ENCODE measurements at regions not wholly inside any gene's neighbourhood (a gene's known extent, or its start where the extent isn't known, plus 50 kb on each side); places are given as distances from the start of the nearest gene placed in this dataset.

- no peaks in the 10 kb centered on the region for H3K9me3 ChIP-seq (ENCODE audit: low read length)
- no peak overlapping the region for H3K27ac ChIP-seq (ENCODE audit: low read depth, low read length)
- no peak for DNase-seq
- no peaks in the 10 kb centered on the region for H3K4me1 ChIP-seq (ENCODE audit: insufficient read depth, low read length)
- Mint-ChIP-seq H3K27me3 (no peaks in the 10 kb centered on the region), H3K36me3 (no peaks in the 10 kb centered on the region), H3K27ac (no peak overlapping the region), H3K4me3 (no peak overlapping the region), H3K9me3 (peaks cover 0 to 8% (median 2%) of the 10 kb centered on the region in 5 donors), H3K4me1 (no peaks in the 10 kb centered on the region)
- ChIA-PET CTCF (no interaction called here), POLR2A (no interaction called here)
- H3K36me3 ChIP-seq (ENCODE audit: insufficient read depth, low read length) = no peaks in the 10 kb centered on the region
- H3K4me3 ChIP-seq (ENCODE audit: low read length) = no peak overlapping the region
- no peaks in the 10 kb centered on the region for H3K27me3 ChIP-seq (ENCODE audit: insufficient read depth, low read length, poor library complexity, severe bottlenecking)
Observed at GRCh38 chr4:166432125-166432524, 559.1 kb downstream of the TLL1 start.

GRCh38 chr4:166432842-166433241 lies 559.8 kb downstream of the TLL1 start:
- no peak for DNase-seq
- Mint-ChIP-seq H3K27ac (no peak overlapping the region), H3K36me3 (no peaks in the 10 kb centered on the region), H3K4me1 (no peaks in the 10 kb centered on the region), H3K27me3 (no peaks in the 10 kb centered on the region), H3K4me3 (no peak overlapping the region), H3K9me3 (peaks cover 0 to 8% (median 2%) of the 10 kb centered on the region in 5 donors)
- no peaks in the 10 kb centered on the region for H3K9me3 ChIP-seq (ENCODE audit: low read length)
- ChIA-PET POLR2A (no interaction called here), CTCF (no interaction called here)
- H3K27ac ChIP-seq (ENCODE audit: low read depth, low read length) = no peak overlapping the region
- no peaks in the 10 kb centered on the region for H3K4me1 ChIP-seq (ENCODE audit: insufficient read depth, low read length)
- no peak overlapping the region for H3K4me3 ChIP-seq (ENCODE audit: low read length)
- no peaks in the 10 kb centered on the region for H3K36me3 ChIP-seq (ENCODE audit: insufficient read depth, low read length)
- H3K27me3 ChIP-seq (ENCODE audit: insufficient read depth, low read length, poor library complexity, severe bottlenecking) = no peaks in the 10 kb centered on the region

DNA sequence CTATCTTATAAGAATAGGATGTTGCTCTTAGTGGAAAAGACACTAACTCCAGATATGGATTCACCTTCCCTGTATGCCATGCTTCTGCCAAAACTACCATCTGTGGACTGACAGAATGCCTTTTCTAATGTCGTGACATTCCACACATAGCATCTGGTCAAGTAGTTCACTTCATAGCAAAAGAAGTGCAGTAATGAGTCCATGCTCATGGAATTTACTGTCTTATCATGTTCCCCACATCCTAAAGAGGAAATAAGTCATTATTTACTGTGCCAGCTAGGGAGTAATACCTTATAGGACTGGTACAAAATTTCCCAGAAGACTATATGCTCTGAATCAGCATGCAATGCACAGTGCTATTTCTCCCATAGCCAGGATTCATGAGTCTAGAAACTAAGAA lies 562.4 kb downstream of the TLL1 start:
- ChIA-PET CTCF (no interaction called here), POLR2A (no interaction called here)
- H3K36me3 Mint-ChIP-seq = no peaks in the 10 kb centered on the region
- no peak overlapping the region for H3K4me3 Mint-ChIP-seq
- no peak overlapping the region for H3K4me3 ChIP-seq (ENCODE audit: low read length)
- H3K36me3 ChIP-seq (ENCODE audit: insufficient read depth, low read length) = no peaks in the 10 kb centered on the region
- H3K9me3 ChIP-seq (ENCODE audit: low read length) = no peaks in the 10 kb centered on the region
- no peak overlapping the region for H3K27ac ChIP-seq (ENCODE audit: low read depth, low read length)
- no peaks in the 10 kb centered on the region for H3K27me3 Mint-ChIP-seq
- peaks cover 0 to 16% (median 5%) of the 10 kb centered on the region in 5 donors for H3K9me3 Mint-ChIP-seq
- DNase-seq = no peak
- no peaks in the 10 kb centered on the region for H3K27me3 ChIP-seq (ENCODE audit: insufficient read depth, low read length, poor library complexity, severe bottlenecking)
- H3K27ac Mint-ChIP-seq = no peak overlapping the region
- no peaks in the 10 kb centered on the region for H3K4me1 ChIP-seq (ENCODE audit: insufficient read depth, low read length)
- no peaks in the 10 kb centered on the region for H3K4me1 Mint-ChIP-seq

GRCh38 chr4:166458756-166459155 lies 585.7 kb downstream of the TLL1 start:
- Histone ChIP-seq H3K27ac (ENCODE audit: low read depth, low read length) (no peak overlapping the region), H3K9me3 (ENCODE audit: low read length) (no peaks in the 10 kb centered on the region), H3K4me1 (ENCODE audit: insufficient read depth, low read length) (no peaks in the 10 kb centered on the region), H3K4me3 (ENCODE audit: low read length) (no peak overlapping the region), H3K27me3 (ENCODE audit: insufficient read depth, low read length, poor library complexity, severe bottlenecking) (no peaks in the 10 kb centered on the region), H3K36me3 (ENCODE audit: insufficient read depth, low read length) (no peaks in the 10 kb centered on the region)
- no peaks in the 10 kb centered on the region for H3K27me3 Mint-ChIP-seq
- no peak for DNase-seq
- H3K27ac Mint-ChIP-seq = no peak overlapping the region
- no peaks in the 10 kb centered on the region for H3K36me3 Mint-ChIP-seq
- CTCF ChIA-PET = no interaction called here
- peaks cover 3 to 13% (median 12%) of the 10 kb centered on the region in 5 donors for H3K9me3 Mint-ChIP-seq
- H3K4me3 Mint-ChIP-seq = no peak overlapping the region
- POLR2A ChIA-PET = no interaction called here
- no peaks in the 10 kb centered on the region for H3K4me1 Mint-ChIP-seq

DNA sequence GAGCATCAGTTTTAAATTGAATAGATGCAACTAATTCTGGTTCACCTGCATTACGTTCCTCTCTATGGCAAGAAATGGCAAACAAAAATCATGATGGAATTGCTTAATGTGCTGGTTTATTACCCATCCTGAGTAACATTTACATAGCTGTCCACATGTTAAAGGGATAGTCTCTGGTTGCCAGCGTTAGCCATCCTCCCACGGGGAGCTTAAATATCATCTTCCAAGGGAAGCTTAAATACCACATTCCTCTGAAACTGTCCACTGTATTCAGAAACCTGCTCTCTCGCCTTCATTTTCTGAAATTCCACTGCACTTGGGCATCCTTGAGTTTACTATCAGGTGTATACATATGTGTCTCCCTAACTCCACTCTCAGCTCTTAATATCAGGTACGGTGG lies 586.6 kb downstream of the TLL1 start:
- Histone ChIP-seq H3K36me3 (ENCODE audit: insufficient read depth, low read length) (no peaks in the 10 kb centered on the region), H3K9me3 (ENCODE audit: low read length) (no peaks in the 10 kb centered on the region), H3K4me1 (ENCODE audit: insufficient read depth, low read length) (no peaks in the 10 kb centered on the region), H3K27ac (ENCODE audit: low read depth, low read length) (no peak overlapping the region), H3K27me3 (ENCODE audit: insufficient read depth, low read length, poor library complexity, severe bottlenecking) (no peaks in the 10 kb centered on the region), H3K4me3 (ENCODE audit: low read length) (no peak overlapping the region)
- no peak overlapping the region for H3K4me3 Mint-ChIP-seq
- ChIA-PET CTCF (no interaction called here), POLR2A (no interaction called here)
- no peaks in the 10 kb centered on the region for H3K36me3 Mint-ChIP-seq
- H3K4me1 Mint-ChIP-seq = no peaks in the 10 kb centered on the region
- H3K9me3 Mint-ChIP-seq = peaks cover 0 to 12% (median 8%) of the 10 kb centered on the region in 5 donors
- DNase-seq = no peak
- no peaks in the 10 kb centered on the region for H3K27me3 Mint-ChIP-seq
- H3K27ac Mint-ChIP-seq = no peak overlapping the region

DNA sequence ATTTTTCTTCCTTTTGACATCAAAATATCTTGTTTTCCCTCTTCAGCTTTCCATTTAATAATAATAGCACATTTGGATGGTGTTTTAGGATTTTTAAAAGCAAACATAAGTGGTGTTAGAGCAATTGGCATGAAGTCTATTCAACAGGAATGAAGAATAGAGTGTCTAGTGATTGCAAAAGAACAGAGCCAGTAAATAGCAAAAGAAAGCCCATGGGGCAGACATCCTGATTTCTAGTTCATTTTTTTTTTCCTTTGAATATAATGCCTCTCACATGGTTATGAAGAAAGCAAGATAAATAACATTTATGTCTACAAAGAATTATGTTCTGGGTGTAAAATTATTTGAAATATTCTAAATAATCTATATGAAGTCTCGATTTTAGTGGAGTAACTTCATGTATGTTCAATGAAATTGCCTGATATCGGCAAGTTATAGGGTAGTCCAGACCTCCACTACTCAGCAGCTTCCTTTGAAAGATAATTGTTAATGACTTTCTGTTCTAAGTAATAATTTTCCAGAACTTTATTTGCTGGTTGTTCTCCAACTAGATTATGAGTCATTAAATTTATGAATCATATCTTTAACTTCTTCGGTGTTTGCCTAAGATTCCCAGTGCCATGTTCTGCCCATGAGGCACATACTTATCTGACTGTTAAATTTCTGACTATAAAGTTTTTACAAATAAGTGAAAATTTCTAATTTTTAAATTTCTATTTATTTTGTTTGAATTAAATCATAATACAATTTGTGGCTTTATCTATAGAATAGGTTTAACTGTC lies 587.9 kb downstream of the TLL1 start:
- Mint-ChIP-seq H3K27ac (no peak overlapping the region), H3K4me3 (no peak overlapping the region), H3K9me3 (peaks cover 0 to 11% (median 4%) of the 10 kb centered on the region in 5 donors), H3K27me3 (no peaks in the 10 kb centered on the region), H3K4me1 (no peaks in the 10 kb centered on the region), H3K36me3 (no peaks in the 10 kb centered on the region)
- CTCF ChIA-PET = no interaction called here
- no peaks in the 10 kb centered on the region for H3K4me1 ChIP-seq (ENCODE audit: insufficient read depth, low read length)
- H3K27ac ChIP-seq (ENCODE audit: low read depth, low read length) = no peak overlapping the region
- H3K4me3 ChIP-seq (ENCODE audit: low read length) = no peak overlapping the region
- no peaks in the 10 kb centered on the region for H3K27me3 ChIP-seq (ENCODE audit: insufficient read depth, low read length, poor library complexity, severe bottlenecking)
- POLR2A ChIA-PET = no interaction called here
- DNase-seq = no peak
- no peaks in the 10 kb centered on the region for H3K9me3 ChIP-seq (ENCODE audit: low read length)
- no peaks in the 10 kb centered on the region for H3K36me3 ChIP-seq (ENCODE audit: insufficient read depth, low read length)

- Histone ChIP-seq H3K36me3 (ENCODE audit: insufficient read depth, low read length) (no peaks in the 10 kb centered on the region), H3K4me3 (ENCODE audit: low read length) (no peak overlapping the region), H3K27me3 (ENCODE audit: insufficient read depth, low read length, poor library complexity, severe bottlenecking) (no peaks in the 10 kb centered on the region), H3K27ac (ENCODE audit: low read depth, low read length) (no peak overlapping the region), H3K9me3 (ENCODE audit: low read length) (no peaks in the 10 kb centered on the region), H3K4me1 (ENCODE audit: insufficient read depth, low read length) (no peaks in the 10 kb centered on the region)
- no peaks in the 10 kb centered on the region for H3K4me1 Mint-ChIP-seq
- no peak overlapping the region for H3K27ac Mint-ChIP-seq
- H3K27me3 Mint-ChIP-seq = no peaks in the 10 kb centered on the region
- POLR2A ChIA-PET = no interaction called here
- H3K36me3 Mint-ChIP-seq = no peaks in the 10 kb centered on the region
- peaks cover 4 to 15% (median 8%) of the 10 kb centered on the region in 5 donors for H3K9me3 Mint-ChIP-seq
- no peak overlapping the region for H3K4me3 Mint-ChIP-seq
- DNase-seq = no peak
- CTCF ChIA-PET = no interaction called here
Observed at GRCh38 chr4:166481055-166481454, 608.0 kb downstream of the TLL1 start.

GRCh38 chr4:166481739-166482138 lies 608.7 kb downstream of the TLL1 start:
- no peaks in the 10 kb centered on the region for H3K4me1 ChIP-seq (ENCODE audit: insufficient read depth, low read length)
- H3K9me3 ChIP-seq (ENCODE audit: low read length) = no peaks in the 10 kb centered on the region
- no peak overlapping the region for H3K27ac ChIP-seq (ENCODE audit: low read depth, low read length)
- H3K27me3 ChIP-seq (ENCODE audit: insufficient read depth, low read length, poor library complexity, severe bottlenecking) = no peaks in the 10 kb centered on the region
- Mint-ChIP-seq H3K4me3 (no peak overlapping the region), H3K4me1 (no peaks in the 10 kb centered on the region), H3K36me3 (no peaks in the 10 kb centered on the region), H3K27me3 (no peaks in the 10 kb centered on the region), H3K9me3 (peaks cover 4 to 17% (median 10%) of the 10 kb centered on the region in 5 donors), H3K27ac (no peak overlapping the region)
- H3K4me3 ChIP-seq (ENCODE audit: low read length) = no peak overlapping the region
- ChIA-PET POLR2A (no interaction called here), CTCF (no interaction called here)
- no peaks in the 10 kb centered on the region for H3K36me3 ChIP-seq (ENCODE audit: insufficient read depth, low read length)
- no peak for DNase-seq
